COLO829 (cell line): ENCODE measurements at regions not wholly inside any gene's neighbourhood (a gene's known extent, or its start where the extent isn't known, plus 50 kb on each side); places are given as distances from the start of the nearest gene placed in this dataset.

Experiments used
- DNase-seq: peaks from one replicate; pipeline ENCODE4 v3.0.0; 2012; ENCODE audit warnings: low spot score

DNA sequence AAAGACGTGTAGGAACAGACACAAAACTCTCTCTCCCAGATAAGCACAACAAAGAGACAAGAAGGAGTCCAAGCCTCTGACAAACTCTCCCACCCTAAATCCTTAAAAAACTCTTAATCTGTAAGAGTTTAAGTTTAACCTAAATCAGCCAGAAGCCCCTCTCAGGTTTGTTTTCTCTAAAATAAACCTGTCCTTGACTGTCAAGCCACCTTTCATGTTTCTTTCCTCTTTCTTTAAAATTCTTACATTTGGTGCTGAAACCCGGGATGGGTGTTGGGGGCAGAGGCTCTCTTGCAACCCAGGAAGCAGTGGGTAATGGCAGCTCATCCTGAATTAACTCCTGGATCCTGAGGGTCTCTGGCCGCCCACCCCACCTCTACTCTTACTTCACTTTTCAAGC is 107.8 kb upstream of the TENT5D start:
- DNase-seq, result no peak

DNA sequence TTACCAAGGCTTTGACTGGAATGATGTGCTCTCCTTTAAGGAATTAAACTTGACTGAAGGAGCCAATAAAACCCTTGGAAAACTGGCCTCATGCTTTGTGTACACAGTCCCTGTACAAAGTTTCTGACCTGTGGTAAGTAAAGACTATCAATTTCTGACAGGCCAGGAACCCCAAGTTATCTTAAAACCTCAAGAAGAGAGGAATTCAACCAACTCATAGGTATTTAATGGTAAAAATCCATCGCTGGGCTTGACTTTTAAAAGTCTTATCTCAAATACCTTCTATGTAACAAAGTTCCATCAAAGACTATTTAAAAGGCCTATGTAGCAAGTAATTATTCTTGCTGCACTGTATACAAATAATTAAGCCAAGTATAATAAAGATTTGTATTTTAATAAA is 103.7 kb upstream of the TENT5D start:
- no peak for DNase-seq

DNA sequence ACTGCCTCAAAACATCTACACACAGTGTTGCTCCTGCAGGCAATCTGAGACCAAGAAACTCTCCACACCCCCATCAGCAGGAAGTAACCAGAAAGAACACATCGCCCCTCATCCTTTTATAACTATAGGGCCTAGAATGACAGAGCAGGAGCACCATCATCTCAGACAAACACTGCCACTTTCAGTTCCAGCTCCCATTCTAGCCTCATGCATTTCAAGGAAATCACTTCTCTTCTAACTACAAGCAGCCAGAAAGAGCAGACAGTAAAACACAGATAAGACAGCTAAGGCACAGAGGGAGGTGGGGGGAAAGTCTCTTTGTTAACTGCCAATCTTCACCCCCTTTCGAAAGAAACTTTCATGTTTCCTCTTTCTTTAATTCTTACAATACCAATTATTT is 102.6 kb upstream of the TENT5D start:
- no peak for DNase-seq

DNA sequence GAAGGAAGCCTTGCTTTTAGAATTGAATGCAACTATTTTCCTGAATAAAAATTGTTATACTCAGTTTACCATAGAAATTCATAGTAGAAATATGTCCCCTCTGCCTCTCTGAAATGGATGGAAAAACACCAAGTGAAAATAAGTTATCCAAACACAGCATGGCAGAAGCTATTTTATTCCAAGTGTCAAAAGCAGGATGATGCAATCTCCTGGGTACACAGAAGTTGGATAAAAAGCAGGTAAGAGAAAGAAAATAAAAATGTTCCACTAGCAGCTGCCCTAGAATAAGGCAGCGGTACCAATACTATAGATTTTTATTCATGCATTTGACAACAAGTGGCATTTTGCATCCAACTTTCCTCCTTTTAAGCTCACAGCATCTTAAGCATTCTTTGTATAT is 89.0 kb upstream of the TENT5D start:
- no peak for DNase-seq

DNA sequence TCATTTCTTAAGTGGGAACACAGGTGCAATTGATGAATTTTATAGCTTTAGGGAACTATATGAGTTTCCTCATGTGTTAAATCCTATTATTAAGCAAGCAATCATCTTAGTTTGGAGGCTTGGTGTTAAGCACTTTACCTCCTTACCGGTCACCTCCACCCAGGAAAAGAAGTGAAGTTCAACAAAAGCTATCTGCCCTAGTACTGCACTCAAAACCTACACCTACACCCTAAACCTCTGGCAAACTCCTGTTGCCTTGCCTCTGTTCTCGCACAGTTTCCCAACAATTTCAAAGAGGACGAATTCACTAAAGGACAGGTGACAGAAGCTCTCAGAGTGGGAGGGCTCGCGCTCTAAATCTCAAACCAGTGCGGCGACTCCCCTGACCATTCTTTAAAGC is 85.7 kb upstream of the TENT5D start:
- DNase-seq, result no peak

DNA sequence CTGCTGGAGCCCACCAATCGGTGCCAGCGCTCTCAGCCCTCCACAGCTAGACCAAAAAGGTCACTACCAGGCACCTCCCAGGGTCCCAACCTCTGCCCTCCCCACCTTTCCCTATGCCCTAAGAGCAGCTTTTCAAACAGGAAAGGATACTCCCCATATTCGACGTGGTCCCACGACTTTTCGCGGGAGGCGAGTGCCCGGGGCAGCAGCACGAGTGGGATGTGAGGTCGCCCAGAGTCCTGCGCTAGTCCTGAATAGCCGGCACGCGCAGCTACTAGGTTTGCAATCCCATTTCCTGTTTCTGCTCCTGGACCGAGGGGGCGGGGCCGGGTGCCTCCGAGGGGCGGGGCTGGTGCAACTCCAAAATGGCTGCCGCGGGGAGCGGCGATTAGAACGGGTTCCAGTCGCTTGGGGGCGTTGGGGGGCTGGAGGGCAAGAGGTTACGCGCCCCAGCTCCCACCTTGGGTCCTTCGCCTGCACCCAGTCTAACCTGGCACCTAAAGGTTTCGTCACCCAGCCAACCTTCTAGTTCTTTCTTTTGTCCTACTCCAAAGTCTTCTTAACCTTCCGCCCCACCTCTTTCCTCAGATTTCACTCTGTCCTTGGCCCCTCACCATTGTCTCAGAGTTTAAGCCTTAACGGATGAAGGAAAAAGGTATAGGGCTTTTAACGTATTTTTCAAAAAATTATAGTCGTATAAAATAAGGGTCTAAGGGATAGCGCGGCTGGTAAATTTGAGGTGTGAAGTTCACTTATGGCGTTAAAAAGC is 85.0 kb upstream of the TENT5D start:
- DNase-seq, result peak; percentile 35

DNA sequence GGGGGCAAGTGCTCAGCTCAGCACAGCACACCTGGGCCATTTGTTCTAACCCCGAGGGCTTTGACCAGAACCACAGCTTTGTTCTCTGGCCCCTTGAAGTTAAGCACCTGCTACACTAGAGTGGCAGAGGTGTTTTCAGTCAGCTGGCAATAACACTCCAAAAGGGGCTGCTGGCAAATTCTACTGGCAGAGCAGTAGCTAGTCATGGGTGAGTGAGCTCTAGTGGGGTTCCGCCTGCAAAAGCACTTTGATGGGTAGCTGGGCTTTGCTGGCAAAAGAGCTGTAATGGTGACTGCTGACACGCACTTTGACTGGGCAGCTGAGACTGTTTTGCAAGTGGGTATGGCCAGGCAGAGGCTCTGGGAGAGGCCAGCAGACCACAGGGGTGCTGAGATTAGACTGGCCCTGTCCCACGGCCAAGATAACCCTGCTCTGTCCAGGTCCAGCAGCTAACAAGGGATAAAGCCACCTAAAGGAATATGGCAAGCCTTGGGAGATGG is 65.2 kb upstream of the TENT5D start:
- no peak for DNase-seq
